Left cardiac atrium (tissue), 4 donors: ENCODE measurements at regions not wholly inside any gene's neighbourhood (a gene's known extent, or its start where the extent isn't known, plus 50 kb on each side); places are given as distances from the start of the nearest gene placed in this dataset.
"Not testable (repeated sequence)": the region's sequence is repeated elsewhere in the genome, so short reads cannot be mapped to it uniquely, and the experiment has no call there.

Experiments
- ATAC-seq, 2 donors: fragments of 200-7000 bp; cut with Tn5 transposase; one replicate each; pipeline ENCODE4 v1.9.1; 2020; ENCODE audit warnings: mild to moderate bottlenecking in 2 of 2, moderate library complexity in 2 of 2
- DNase-seq: peaks from one replicate; pipeline ENCODE4 v3.0.0-alpha.2; 2020
- intact Hi-C, 2 donors: fragments of 100-400 bp; cut with DNase I; formaldehyde crosslinking; loops; one replicate each; pipeline versions ENCODE4 v1.14.1 to v1.15.1; 2022 to 2023
- donor health status: DM: no; HTN: yes; CAD: no.
- donor health status: DM: no; HTN: yes; CAD: no; lungs with severe emphysema.
- donor health status: DM: yes; HTN: yes; CAD: no.
- donor health status: Dilated cardiomyopathy.

DNA sequence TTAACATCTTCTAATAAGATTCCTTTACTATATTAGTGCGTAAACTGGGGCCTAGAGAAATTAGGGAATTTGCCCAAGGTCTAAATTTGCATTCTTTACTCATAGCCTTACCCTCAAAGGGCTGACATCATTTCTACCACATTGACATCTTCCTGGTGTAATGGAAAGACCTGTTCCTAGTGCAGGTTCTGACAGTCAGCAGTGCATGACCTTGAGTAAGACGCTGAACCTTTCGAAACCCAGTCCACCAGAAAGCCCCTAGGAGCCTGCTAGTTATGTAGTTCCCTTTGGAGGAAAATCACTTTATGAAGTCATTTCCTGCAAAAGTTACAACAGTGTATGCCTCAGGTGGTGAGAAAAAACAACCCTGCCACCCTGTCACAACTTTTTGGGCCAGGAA is 388.3 kb downstream of the TNS1 start:
- intact Hi-C loops = no loop called here
- ATAC-seq (no peak), DNase-seq (no peak)

DNA sequence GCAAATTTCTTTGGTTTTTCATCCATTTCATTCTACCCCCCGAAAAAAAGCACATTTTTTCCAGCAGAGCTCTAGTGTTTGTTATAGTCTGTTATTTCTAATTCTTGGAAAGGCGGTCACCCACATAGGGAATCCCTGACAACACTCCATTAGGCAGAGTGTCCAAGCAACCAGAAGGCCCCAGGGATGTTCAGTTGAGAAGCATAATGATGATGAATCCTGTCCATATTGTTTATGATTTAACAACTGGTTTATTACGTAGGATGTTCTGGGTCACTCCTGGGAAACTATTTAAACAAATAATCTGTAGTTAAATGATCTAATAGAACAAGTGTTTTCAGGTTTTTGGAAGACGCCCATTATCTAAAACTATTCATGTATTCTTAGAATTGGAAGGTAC is 388.7 kb downstream of the TNS1 start:
- intact Hi-C loops = no loop called here
- ATAC-seq = no peak

DNA sequence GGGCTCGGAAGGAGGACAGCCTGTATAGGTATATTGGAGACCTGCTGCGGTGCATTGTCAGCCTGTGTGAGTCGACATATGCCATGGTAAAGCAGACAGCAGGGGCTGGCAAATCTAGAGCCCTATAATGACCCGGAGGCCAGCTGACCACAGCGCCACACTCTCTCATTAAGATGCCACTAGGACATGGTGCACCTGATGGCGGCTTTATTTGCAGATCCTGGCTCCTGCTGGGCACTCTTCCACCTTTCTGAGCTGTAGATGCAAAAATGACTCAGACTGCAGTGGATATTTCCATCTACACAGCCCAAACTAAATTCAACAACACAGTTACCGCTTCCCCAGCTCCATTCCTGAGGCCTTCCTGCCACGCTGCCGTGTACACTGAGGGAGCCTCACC is 389.9 kb downstream of the TNS1 start:
- intact Hi-C loops = no loop called here
- no peak for DNase-seq
- no peak for ATAC-seq

More for the DNA sequence above, 388.7 kb downstream of the TNS1 start:
- DNase-seq = no peak

DNA sequence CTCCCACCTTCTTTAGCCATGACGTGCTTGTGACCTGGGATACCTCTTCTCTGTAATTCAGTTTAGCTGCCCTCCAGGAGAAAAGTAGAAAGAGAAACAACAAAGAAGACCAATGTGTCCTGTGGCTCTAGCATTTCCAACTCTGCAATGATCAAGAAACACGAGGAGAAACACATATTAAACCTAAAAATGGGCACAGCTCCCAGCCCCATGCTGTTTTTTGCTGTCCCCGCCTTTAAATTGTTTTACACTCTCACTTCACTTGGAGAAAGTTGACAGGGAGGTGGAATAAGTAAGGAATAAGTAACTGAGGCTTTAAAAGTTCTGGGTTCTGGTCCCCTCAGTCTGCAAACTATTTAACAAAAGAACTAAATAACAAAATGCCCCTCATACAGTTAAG is 390.6 kb downstream of the TNS1 start:
- DNase-seq (no peak), ATAC-seq (no peak)
- intact Hi-C loops = no loop called here

DNA sequence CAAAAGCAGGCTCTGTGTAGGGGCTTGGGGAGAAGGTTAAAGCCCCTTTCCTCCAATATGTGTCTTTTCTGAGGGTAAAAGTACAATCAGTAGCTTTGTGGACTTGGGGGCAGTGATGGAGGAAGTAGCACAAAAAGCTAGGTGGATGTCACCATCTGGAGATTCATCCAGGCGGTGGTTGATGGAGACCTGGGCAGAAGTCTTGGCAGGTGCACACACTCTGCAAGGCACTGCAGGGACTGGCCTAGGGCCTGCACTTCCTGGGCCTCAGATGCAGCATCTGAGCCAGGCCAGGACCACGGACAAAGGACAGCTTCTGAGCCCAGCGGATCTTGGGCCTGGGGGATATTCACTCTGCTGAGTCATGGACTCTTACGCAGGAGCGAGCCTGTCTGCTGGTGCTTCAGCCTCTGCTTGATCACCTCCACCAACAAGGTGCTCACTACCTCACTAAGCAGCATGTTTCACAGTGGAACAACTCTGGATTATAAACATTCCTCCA is 391.1 kb downstream of the TNS1 start:
- intact Hi-C loops = no loop called here
- ATAC-seq = no peak

DNA sequence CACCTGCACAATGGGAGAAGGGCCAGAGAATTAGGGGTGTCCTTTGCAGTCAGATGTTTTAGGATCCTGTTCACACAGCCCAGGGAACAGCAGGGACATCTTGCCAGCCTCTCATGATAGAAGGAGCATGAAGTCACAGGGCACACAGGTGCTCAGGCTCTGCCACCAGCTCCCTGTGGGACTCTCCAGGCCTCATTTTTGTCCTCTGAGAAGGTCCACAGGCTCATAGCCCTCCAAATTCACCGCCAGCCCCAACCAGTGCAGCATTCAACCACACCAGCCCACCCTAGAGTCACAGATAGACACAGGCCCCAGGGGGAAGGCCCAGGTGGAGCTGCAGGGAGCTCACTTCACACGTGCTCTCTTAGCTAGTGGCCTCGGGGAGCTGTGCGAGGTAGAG is 391.7 kb downstream of the TNS1 start:
- no peak for DNase-seq
- ATAC-seq = no peak
- intact Hi-C loops = no loop called here

More for the DNA sequence above, 391.1 kb downstream of the TNS1 start:
- no peak for DNase-seq

DNA sequence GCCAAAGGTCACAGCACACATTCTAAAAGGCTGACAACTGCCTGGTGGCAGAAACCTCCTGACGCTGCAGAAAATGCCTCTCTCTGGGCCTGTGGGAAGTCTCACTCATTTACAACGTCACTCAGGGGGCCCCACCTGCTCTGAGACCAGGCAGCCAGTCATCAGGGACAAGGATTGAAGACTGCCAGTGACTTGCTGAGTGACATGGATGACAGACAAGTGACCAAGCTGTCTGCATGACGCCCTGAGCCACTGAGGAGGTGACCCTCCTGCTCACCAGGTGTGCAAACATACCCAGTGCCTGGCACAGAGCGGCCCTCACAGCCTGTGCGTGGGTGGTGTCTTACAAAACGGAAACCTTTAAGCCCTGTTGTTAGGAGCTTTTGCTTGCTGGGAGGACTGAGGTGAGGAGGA is 392.4 kb downstream of the TNS1 start:
- DNase-seq (no peak), ATAC-seq (no peak)
- intact Hi-C loops = no loop called here

DNA sequence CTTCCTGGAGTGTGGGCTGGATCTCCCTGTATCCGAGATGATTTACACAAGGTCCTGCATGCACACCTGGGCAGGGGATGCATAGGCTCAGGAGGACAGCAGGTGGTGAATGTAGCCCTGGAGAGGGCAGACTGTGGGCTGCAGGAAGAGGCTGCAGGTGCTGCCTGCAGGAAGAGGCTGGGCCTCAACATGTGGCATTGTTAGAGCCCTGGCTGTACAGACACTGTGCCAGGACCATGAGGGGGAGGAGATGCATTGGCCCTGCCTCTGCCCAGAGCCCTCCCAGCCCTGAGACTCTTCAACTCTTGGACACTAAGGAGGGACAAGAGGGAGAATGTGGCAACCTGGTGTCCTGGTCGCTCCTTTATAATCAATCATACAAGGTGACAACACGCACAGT is 392.8 kb downstream of the TNS1 start:
- intact Hi-C loops = no loop called here
- no peak for DNase-seq
- no peak for ATAC-seq

DNA sequence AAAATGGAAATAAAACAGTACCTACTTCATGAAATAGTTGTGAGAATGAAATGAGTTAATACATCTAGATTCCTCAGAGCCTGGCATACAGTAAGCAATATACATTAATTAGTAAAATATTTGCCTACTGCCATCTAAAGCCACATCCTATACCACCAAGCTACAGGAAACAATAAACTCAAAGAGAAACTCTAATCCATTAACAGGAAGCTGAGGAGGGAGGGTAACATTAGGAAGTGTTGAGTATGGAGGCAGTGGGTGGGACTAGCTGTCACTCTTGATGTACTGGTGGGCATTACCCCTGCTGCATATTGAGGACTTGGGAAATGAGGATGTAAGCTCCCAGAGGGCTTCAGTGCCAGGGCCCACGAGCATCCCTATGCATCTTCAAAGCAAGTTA is 396.5 kb downstream of the TNS1 start:
- intact Hi-C loops = no loop called here
- ATAC-seq = no peak
- no peak for DNase-seq

DNA sequence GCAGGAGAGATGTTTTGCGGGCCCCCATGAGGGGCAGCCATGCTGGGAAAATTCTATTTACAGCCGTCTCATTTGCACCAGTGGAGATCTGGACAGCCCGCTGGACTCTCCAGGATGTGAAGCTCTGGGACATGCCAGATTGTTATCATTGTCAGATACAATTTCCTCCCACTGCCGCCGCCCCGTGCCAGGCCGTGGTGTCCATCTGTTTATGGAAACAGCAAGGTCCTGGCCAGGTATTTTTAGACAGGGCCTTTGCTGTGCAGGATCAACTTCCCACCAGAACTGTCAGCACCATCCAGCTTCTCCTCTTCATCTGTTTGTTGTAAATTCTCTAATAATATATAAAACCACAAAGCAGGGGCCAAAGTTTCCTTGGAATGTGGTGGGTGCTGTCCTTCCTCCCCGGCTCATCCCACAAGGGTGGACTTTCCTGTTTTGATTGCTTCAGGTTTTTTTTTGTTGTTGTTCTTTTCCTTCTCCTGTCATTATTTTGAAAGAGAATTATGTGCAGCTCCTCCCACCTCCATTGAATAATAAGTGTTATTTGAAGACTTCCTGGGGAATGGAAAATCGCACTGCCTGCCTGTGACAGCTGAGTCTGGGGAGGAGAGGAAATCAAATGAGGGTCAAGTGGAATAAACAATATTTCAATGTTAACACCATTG is 398.1 kb downstream of the TNS1 start:
- intact Hi-C loops = no loop called here
- DNase-seq = peak; percentile 27

DNA sequence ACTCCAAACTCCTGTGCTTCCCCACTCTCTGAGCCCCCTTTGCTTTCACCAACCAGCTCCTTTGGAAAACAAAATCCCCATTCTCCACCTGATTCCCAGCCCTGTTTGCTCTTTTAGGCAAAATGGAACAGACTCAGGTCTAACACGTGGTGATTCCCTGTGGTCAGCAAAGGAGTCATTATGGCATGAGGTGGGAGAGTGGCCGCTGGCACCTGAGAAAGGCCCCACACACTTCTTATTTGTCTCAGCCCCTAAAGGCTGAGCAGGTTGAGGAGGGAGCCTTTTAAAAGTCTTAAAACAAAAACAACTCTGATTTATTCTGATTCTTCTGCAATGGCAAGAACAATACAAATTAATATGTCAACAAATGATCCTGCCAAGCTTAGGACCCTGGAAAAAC is 401.2 kb downstream of the TNS1 start:
- no peak for DNase-seq
- intact Hi-C loops = no loop called here
- no peak for ATAC-seq

More for the DNA sequence above, 398.1 kb downstream of the TNS1 start:
- peak; percentile 60 to 83 for ATAC-seq

DNA sequence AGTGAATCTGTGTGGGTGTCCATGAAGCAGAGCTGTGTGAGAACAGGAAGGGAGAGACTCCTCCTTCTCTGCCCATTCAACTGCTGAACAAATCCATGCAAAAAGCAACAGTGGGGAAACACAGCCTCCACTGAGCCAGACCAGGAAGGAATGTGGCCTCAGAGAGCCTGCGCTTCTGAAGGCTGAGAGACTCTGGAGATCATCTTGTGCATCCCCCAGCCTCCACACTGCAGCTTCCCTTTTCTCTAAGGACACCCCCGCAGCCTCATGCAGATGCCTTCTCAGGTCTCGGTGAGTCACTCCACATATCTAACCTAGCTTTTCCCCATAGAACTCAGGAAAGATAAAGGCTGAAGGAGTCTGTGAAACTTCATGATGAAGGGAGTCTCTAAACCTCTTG is 402.9 kb downstream of the TNS1 start:
- DNase-seq = no peak
- intact Hi-C loops = no loop called here
- peak in 1 of 2 donors; percentile 13 for ATAC-seq

DNA sequence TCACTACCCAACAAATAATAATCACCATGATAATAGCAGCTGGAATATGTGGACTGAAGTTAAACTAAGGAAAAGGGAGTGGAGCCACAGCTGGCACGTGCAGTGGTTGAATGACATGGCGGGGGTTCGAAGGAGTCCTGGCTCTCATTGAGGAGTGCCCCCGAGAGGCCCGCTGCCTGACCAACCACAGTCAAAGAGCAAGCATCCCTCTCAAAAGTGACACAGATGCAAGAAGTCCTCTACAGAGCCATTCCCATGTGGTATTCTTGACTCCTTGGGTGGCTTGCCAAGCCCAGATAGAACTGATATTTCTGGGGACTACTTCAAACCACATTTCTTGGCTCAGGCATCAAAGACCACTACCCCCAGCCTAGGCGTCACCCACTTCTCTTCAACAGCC is 405.1 kb downstream of the TNS1 start:
- DNase-seq = no peak
- intact Hi-C loops = no loop called here
- no peak for ATAC-seq

DNA sequence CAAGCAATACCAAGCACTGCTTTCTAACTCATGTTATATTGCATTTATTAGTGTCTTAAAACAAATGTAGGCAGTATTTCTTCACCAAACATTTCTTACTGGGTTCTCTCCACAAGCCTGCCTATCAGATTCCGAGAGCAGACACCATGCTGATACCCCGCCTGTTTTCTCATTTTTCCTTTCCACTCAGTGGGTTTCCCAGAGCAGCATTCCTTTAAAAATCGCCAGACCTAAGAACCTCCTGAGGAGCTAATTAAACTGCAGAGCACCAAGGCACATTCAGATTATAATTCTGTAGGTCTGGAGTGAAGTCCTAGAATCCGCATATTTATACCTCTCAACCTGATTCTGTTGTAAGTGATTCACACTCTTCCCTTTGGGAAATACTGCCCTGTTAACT is 405.6 kb downstream of the TNS1 start:
- no peak for DNase-seq
- no peak for ATAC-seq
- intact Hi-C loops = no loop called here

DNA sequence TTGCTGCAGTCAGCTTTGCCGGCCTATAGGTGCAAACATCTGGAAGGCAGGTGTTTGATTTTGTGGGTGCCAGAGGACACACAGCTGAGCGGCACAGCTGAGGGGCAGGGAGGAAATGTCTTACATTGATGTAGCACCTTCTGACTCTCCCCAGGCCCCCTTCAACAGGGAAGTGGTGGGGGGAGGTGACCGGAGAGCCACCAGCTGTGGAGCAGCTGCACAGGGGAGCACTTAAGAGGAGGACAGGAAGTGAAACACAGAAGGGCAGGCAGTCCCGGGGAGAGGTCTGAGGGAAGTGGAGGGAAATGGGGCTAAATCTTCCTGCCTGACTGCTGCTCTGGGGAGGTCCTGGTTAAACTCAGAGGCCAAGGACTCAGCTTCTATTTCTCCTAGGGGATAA is 409.1 kb downstream of the TNS1 start:
- intact Hi-C loops = no loop called here
- no peak for DNase-seq
- ATAC-seq = peak in 1 of 2 donors; percentile 16

DNA sequence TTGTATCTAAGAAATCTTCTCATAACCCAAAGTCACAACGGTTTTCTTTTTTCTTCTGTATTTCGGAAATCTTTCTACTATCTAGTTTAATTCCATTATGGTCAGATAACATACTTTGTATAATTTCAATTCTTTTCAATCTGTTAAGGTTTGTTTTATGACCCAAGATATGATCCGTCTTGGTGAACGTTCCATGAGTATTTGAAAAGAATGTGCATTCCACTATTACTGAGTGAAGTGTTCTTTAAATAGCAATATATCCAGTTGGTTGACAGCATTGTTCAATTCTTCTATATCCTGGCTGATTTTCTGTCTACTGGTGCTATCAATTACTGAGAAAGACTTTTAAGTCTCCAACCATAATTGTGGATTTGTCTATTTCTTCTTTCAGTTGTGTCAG is 414.5 kb downstream of the TNS1 start:
- DNase-seq = no peak
- ATAC-seq = no peak
- intact Hi-C loops = no loop called here

DNA sequence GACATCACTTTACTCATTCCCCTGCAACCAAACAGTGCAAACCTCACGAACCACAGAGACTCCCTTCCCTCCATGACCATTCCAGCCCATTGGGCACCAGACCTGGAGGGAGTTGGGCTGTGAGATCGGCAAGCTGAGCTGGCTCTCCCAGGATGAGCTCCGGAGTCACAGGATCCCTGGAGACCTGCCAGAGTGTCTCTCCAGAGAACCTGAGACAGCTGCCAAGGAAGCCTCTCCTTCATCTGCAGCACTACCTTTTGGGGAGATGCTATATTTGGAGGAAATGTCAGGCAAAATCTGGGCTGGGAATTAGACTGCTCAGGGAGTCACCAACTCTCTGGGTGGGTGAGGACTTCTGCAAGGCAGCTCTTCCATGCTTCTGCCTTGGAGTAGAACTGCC is 417.4 kb downstream of the TNS1 start:
- ATAC-seq = peak in 1 of 2 donors; percentile 75
- peak; percentile 41 for DNase-seq
- intact Hi-C loops = no loop called here

DNA sequence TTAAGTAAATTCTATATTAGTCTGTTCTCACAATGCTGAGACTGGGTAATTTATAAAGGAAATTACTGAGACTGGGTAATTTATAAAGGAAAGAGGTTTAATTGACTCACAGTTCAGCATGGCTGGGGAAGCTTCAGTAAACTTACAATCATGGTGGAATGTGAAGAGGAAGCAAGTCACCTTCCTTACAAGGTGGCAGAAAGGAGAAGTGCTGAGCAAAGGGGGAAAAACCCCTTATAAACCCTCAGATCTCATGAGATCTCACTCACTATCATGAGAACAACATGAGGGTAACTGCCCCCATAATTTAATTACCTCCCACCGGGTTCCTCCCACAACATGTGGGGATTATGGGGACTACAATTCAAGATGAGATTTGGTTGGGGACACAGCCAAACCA is 422.4 kb downstream of the TNS1 start:
- DNase-seq, ATAC-seq, intact Hi-C loops: not testable (repeated sequence)

DNA sequence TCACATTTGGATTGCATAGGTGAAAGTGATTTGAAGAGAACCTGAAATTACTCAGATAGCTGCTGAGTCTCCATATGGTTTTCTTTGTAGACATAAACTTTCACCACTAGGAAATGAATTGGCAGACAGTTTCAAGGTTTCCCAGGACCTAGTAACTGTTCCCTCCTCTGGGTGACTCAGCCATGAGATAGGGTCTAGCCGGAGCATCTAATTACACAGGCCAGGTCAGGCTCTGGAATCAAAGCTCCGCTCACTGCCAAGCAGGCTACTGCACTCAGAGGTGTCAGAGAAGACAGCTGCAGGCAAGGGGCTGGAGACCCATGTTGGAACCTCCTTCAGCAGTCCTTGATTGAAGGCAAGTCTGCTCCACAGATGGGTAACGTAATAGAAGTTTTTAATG is 429.2 kb downstream of the TNS1 start:
- intact Hi-C loops = no loop called here
- peak; percentile 31 for DNase-seq
- ATAC-seq = peak; percentile 84 to 94

DNA sequence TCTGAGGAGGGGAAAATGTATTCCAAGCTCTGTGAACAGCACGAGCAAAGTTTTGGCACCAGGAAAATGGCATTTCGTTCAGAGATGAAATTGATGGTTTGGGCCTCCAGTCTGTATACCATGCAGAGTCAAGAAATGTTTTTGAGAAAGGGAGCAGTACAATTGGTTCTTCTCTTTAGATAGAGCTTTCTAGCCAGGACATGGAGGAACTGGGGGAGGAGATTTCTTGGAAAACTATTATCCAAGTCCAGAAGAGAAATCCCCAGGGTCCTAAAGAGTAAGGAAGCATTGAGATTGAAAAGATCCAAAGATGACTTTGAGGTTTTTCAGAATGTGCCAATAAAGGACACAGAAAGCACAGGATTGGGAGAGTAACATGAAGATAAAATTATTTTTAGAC is 432.4 kb downstream of the TNS1 start:
- ATAC-seq (no peak), DNase-seq (no peak)
- intact Hi-C loops = no loop called here

DNA sequence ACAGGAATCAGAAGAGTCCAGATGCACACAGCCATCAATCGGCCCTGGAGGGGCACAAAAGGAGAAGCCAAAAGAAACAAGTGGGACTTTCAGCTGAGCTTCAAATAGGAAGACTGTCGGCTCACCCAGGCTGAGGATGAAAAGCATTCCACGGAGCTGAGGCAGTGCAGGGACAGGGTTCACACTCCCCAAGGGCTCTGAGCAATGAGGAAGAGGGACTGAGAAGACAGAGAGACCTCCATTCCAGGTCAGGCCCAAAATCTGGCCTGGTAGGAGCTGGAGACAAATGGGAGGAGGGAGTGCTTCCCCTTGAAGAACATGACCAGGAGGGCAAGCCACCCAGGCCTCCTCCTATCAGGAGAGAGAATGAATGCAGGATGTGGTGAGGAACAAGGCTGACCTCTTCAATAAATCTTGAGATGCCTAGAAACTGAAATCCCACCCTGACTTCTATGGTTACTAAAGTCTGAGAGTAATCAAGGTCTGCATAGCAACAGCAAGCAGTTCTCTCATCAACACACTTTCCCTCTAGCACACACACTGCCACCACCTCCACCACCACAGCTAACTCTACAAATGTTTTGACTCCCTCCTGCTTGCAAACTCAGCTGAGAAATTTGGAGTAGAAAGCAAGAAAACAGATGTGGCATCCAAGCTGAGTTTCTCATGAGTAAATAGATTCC is 434.4 kb downstream of the TNS1 start:
- no peak for ATAC-seq
- intact Hi-C loops = no loop called here

More for the DNA sequence above, 434.4 kb downstream of the TNS1 start:
- no peak for DNase-seq
